ENCODE measurements at regions not wholly inside any gene's neighbourhood (a gene's known extent, or its start where the extent isn't known, plus 50 kb on each side); places are given as distances from the start of the nearest gene placed in this dataset.
A peak's percentile ranks its signal among the peaks of the same experiment; 100 is the strongest.

GRCh38 chr4:54495091-54495490 is 162.7 kb upstream of the KIT start:
- DNase-seq (ENCODE audit: low spot score): no peak

GRCh38 chr4:54495641-54496040 is 162.1 kb upstream of the KIT start:
- DNase-seq (ENCODE audit: low spot score): no peak

- DNase-seq (ENCODE audit: low spot score): no peak
These were observed 161.3 kb upstream of the KIT start for GRCh38 chr4:54496412-54496811.

- no peak for DNase-seq (ENCODE audit: low spot score)
These were observed 159.8 kb upstream of the KIT start for GRCh38 chr4:54497947-54498346.

GRCh38 chr4:54498661-54499111 is 159.1 kb upstream of the KIT start:
- DNase-seq (ENCODE audit: low spot score): no peak

GRCh38 chr4:54499308-54500074 is 158.3 kb upstream of the KIT start:
- no peak for DNase-seq (ENCODE audit: low spot score)

- no peak for DNase-seq (ENCODE audit: low spot score)
These were observed 152.4 kb upstream of the KIT start for GRCh38 chr4:54505362-54505761.

- DNase-seq (ENCODE audit: low spot score): no peak
These were observed 151.8 kb upstream of the KIT start for GRCh38 chr4:54505996-54506395.

GRCh38 chr4:54509057-54509456 is 148.7 kb upstream of the KIT start:
- DNase-seq (ENCODE audit: low spot score): no peak

GRCh38 chr4:54513204-54513603 is 144.6 kb upstream of the KIT start:
- DNase-seq (ENCODE audit: low spot score): no peak

- DNase-seq (ENCODE audit: low spot score): no peak
These were observed 144.0 kb upstream of the KIT start for GRCh38 chr4:54513741-54514140.

GRCh38 chr4:54516556-54517215 is 141.1 kb upstream of the KIT start:
- no peak for DNase-seq (ENCODE audit: low spot score)

GRCh38 chr4:54517781-54518444 is 139.8 kb upstream of the KIT start:
- DNase-seq (ENCODE audit: low spot score): no peak

GRCh38 chr4:54525602-54526001 is 132.2 kb upstream of the KIT start:
- DNase-seq (ENCODE audit: low spot score): no peak

GRCh38 chr4:54526560-54526959 is 131.2 kb upstream of the KIT start:
- DNase-seq (ENCODE audit: low spot score): no peak

GRCh38 chr4:54527532-54527931 is 130.2 kb upstream of the KIT start:
- DNase-seq (ENCODE audit: low spot score): no peak

- peak; percentile 56 for DNase-seq (ENCODE audit: low spot score)
These were observed 118.2 kb upstream of the KIT start for GRCh38 chr4:54539500-54540029.

GRCh38 chr4:54540931-54541330 is 116.8 kb upstream of the KIT start:
- no peak for DNase-seq (ENCODE audit: low spot score)

GRCh38 chr4:54541426-54542118 is 116.2 kb upstream of the KIT start:
- no peak for DNase-seq (ENCODE audit: low spot score)

- no peak for DNase-seq (ENCODE audit: low spot score)
These were observed 115.7 kb upstream of the KIT start for GRCh38 chr4:54542119-54542438.

GRCh38 chr4:54542540-54543041 is 115.2 kb upstream of the KIT start:
- DNase-seq (ENCODE audit: low spot score): no peak

- DNase-seq (ENCODE audit: low spot score): no peak
These were observed 114.5 kb upstream of the KIT start for GRCh38 chr4:54543088-54543795.

All from Ammon's horn (tissue), 1 donor.